Activated CD4-positive, CD25-positive, alpha-beta regulatory T cell treated with anti-CD3 and anti-CD28 coated beads, Interleukin-2, amount 50 U/mL, for 24 hours (primary cell): ENCODE measurements at regions not wholly inside any gene's neighbourhood (a gene's known extent, or its start where the extent isn't known, plus 50 kb on each side); places are given as distances from the start of the nearest gene placed in this dataset.
"Not testable (repeated sequence)": the region's sequence is repeated elsewhere in the genome, so short reads cannot be mapped to it uniquely, and the experiment has no call there.

Experiments used
- ATAC-seq, 2 donors: fragments of 150-1000 bp; cut with Tn5 transposase; one replicate each; pipeline ENCODE4 v1.10.0; 2021; ENCODE audit warnings: mild to moderate bottlenecking in 1 of 2, moderate library complexity in 1 of 2

DNA sequence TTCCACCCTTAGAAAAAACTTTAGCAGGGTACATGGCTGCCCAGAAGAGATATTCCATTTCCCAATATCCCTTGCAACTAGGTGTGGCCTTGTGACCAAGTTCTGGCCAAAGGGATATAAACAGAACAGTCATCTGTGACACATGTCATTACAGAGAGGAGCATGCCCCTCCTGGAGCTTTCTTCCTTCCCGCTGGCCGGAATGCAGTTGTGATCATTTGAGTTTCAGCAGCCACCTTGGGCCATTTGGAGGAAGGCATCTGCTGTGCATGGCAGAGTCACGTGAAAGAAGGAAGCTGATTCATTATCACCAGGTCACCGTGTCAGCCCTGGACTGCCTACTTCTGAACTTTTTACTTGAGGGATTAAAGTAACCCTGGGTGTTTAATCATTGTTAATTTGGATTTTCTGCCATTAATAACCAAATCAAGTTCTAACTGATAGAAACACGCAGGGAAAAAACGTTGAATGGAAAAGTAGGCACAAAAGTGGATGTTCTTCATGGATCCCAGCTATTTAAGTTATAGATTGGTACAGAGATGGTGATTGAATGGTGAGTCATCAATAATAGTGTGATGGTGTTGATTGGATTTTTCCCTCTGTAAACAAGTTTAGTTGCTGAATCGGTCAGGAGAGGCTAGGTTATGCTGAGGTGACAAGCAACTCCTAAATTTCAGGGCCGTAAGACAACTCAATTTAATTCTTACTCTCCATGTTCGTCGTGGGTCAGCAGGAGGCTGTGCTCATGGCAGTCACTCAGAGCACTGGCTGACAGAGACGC, 80.7 kb upstream of the CCDC167 start:
- no peak for ATAC-seq

GRCh38 chr6:37579444-37580067, 79.9 kb upstream of the CCDC167 start:
- no peak for ATAC-seq

DNA sequence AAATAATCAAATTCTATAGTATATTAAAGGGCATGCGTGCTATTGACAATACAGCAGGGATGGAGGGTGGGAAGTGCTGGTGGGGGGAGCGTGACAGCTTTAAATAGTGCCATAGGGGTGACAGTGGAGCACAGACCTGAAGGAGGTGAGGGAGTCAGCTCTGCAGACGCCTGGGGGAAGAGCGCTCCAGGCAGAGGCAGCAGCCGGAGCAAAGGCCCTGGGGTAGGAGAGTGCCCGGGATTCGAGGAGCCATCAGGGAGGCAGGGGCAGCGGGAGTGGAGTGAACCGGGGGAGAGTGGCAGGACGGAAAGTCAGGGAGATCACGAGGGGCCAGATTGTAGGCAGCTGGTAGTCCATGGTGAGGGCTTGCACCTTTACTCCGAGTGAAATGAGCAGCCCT, 78.4 kb upstream of the CCDC167 start:
- ATAC-seq = no peak

- no peak for ATAC-seq
Observed at GRCh38 chr6:37576336-37576737, 76.6 kb upstream of the CCDC167 start.

DNA sequence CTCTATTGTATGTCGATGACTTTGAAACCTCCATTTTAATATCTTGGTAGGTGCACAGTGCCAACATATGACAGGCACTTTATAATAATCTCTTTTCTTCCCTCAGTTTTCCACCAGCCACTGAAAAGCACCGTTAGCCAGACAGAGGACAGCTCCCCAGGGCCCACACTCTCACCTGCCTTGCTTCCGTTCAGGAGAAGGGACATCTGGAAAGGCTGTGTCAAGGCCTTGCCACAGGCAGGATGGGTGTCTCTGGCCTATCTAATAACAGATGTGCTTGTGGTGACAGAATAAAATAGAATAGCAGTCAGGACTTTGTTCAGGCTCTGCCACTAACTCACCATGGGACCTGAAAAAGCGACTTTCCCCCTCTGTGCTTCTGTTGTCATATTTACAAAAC, 75.5 kb upstream of the CCDC167 start:
- no peak for ATAC-seq

DNA sequence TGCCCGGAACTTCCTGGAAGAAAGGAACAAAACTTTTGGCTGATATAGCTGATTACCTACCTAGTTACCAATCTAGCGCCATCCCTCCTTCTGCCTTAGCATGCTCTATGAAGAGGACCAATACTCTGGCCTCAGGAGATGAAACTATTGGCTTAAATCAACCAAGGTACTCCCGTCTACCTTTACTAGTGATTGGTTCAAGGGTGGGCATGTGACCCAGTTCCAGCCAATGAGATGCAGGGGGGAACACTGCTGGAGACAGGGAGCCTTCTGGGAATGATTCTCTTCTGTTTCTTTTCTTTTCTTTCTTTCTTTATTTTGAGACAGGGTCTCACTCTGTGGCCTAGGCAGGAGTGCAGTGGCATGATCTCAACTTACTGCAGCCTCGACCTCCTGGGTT, 72.6 kb upstream of the CCDC167 start:
- ATAC-seq = no peak

- ATAC-seq = no peak
Observed at GRCh38 chr6:37570482-37571133, 70.9 kb upstream of the CCDC167 start.

GRCh38 chr6:37569743-37570481, 70.2 kb upstream of the CCDC167 start:
- no peak for ATAC-seq

- ATAC-seq = no peak
Observed at GRCh38 chr6:37569317-37569716, 69.6 kb upstream of the CCDC167 start.

- ATAC-seq = no peak
Observed at GRCh38 chr6:37566950-37567349, 67.3 kb upstream of the CCDC167 start.

GRCh38 chr6:37566111-37566949, 66.6 kb upstream of the CCDC167 start:
- ATAC-seq = peak; percentile 81 to 87

DNA sequence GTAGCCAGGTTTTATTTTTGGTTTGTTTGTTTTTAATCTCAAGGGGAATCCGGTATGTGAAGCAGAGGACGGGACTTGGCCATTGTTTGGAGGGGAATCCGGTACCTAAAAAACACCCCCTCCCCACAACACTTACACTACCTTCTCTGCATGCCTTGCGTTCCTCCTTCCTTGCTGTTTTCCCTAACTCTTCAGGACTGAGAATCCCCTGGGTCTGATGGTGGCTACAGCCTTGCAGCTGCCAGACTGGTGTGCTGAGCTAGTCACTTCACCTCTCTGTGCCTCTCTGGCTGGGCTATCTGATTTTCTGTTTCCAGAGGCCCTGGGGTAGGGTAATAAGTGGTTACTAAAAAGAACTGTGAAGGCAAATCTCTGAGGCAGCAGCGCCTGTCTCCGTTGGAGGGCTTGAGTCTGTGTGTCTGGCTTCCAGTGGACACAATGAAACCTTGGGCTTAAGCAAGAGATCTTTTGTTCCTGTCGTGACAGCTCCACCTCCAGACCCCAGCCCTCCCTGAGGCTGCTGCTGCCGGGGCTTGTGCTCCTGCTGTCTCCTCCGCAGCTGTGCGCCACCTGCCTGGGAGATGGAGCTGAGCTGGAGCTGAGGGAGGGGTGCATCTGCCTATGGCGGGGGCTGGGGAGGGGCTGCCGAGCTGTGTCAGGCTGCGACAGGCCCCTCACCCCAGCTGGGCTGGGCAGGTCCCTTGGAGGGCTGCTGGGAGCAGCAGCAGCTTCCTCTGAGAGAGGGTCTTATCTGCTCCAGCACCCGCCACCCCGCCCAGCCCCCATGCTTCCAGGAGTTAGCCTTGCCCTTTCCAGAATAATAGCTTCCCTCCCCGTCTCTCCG, 65.8 kb upstream of the CCDC167 start:
- no peak for ATAC-seq

DNA sequence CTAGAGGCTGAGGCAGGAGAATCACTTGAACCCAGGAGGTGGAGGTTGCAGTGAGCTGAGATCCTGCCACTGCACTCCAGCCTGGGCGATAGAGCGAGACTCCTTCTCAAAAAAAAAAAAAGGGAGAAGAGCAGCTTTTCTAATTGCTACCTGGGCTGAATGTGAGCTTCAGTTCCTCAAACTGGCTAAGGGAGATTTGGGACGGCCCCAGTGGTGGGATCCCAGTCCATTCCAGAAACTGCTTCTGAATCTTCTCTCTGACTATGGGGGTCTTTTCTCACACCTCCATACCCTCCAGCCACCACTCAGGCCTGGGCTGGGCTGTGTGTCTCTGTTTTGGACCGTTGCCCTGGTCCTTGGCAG, 63.2 kb upstream of the CCDC167 start:
- ATAC-seq = not testable (repeated sequence)

DNA sequence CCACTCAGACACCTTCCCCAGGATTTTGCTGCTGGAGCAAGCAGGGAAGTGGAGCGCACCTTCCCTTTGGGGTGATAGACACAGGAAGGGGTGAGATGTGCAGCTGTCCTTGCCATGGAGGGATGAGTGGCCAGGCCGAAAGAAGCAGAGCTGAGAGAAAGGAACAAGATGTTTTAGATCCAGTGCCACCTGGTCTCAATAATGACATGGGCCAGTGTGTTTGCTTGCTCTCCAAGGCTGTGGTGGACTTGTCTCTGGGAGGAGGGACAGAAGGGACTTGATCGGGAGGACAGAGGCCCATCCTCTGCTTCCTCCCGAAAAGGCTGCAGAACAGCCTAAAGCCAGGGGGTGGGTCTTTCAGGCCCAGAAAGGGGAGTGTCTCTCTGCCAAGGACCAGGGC, 61.7 kb upstream of the CCDC167 start:
- no peak for ATAC-seq

GRCh38 chr6:37560737-37561103, 61.0 kb upstream of the CCDC167 start:
- no peak for ATAC-seq

- no peak for ATAC-seq
Observed at GRCh38 chr6:37559501-37559900, 59.8 kb upstream of the CCDC167 start.

GRCh38 chr6:37559050-37559449, 59.4 kb upstream of the CCDC167 start:
- ATAC-seq = no peak

DNA sequence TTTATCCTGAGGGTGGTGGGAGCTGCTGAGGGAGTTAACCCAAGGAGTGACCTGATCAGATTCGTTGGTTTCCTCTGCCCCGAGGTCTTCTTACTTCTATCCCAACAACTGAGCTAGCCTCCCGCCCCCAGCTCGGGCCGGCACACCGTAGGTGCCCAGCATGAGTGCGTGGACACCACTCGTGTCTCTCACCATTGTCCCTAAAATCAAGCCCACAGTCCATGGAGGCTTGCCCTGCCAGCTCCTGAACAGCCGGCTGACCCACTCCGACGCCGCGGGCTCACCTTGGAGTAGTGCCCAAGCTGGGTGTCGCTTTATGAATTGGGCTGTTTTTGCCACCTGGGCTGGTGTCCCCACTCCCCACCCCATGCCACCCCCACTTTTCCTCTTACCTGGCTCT, 59.0 kb upstream of the CCDC167 start:
- no peak for ATAC-seq

DNA sequence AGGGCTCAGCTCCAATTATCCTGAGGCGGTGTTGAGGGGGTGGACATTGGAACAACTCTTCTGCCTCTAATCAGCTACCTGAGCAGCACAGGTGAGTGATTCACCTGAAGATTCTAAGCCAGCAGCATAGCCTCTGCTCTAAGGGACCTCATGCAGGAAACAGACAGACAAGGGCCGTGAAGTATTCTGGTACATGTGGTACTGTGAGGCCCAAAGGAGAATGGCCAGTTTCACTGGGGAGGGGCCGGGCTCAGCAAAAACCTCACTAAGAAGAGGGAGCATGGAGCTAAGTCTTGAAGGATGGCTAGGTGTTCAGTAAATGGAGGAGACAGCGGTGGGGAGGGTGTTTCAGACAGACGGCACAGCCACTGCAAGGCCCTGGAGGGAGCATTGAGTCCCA, 58.5 kb upstream of the CCDC167 start:
- no peak for ATAC-seq

- ATAC-seq = no peak
Observed at GRCh38 chr6:37557645-37558114, 58.0 kb upstream of the CCDC167 start.

DNA sequence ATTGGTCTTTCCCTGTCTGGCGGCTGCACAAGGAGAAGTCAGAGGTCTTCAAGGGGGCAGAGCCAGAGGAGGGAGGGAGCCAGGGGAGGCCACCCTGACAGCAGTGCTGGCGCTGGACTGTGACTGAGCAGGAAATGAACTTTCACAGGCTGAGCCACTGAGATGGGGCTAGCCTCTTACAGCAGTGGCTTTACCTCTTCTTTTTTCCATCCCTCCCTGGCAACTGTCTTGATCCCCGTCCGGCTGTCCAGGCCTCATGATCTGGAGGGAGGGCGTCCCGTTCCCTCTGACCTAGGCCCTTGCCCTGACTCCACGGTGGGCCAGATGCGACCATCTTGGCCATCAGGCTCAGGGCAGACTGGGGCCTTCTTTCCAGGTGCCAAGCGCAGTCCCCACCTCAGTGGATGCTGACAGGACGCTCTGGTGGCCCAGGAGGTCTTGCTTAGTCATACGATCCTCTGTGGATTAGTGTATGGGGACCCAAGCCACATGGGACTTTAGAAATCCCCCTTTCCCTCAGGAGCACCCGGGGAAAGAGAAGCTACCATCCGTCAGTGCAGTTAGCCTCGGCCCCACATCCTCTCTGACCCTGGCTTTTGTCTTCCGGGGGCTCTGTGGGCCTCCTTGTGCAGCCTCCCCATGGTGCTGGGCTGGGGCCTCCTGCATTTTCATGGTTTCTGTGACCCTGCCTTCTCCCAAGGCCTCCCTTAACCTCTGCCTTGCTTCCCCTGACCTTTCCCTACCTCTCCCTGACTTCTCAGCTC, 57.4 kb upstream of the CCDC167 start:
- ATAC-seq = no peak
